ENCODE measurements at regions not wholly inside any gene's neighbourhood (a gene's known extent, or its start where the extent isn't known, plus 50 kb on each side); places are given as distances from the start of the nearest gene placed in this dataset.
"Not testable (repeated sequence)": the region's sequence is repeated elsewhere in the genome, so short reads cannot be mapped to it uniquely, and the experiment has no call there.

- no peaks in the 10 kb centered on the region for H3K9me3 ChIP-seq (ENCODE audit: control insufficient read depth, low read length, poor library complexity, severe bottlenecking)
- ATAC-seq: no peak
- DNase-seq: no peak
- Mint-ChIP-seq H3K4me1 (peaks cover 6% of the 10 kb centered on the region), H3K36me3 (ENCODE audit: low read depth) (no peaks in the 10 kb centered on the region), H3K27me3 (peaks cover 11% of the 10 kb centered on the region), H3K4me3 (peak overlapping the region; percentile 52), H3K27ac (no peak overlapping the region)
Measured at GRCh38 chr10:4902571-4903011, 60.6 kb upstream of the AKR1C1 start.

DNA sequence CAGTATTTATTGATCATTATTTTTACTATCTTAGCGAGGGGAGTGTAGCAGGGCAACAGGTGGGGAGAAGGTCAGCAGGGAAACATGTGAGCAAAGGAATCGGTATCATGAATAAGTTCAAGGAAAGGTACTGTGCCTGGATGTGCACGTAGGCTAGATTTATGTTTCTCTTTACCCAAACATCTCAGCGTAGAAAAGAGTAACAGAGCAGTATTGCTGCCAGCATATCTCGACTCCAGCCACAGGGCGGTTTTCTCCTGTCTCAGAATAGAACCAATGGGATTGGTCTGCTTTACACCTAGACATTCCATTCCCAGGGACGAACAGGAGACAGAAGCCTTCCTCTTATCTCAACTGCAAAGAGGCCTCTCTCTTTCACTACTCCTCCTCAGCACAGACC is 60.1 kb upstream of the AKR1C1 start:
- H3K27ac Mint-ChIP-seq; H3K36me3 Mint-ChIP-seq (ENCODE audit: low read depth); H3K9me3 ChIP-seq (ENCODE audit: control insufficient read depth, low read length, poor library complexity, severe bottlenecking); ATAC-seq; DNase-seq; H3K4me1 Mint-ChIP-seq: not testable (repeated sequence)
- H3K27me3 Mint-ChIP-seq: peaks cover 11% of the 10 kb centered on the region
- H3K4me3 Mint-ChIP-seq: peak overlapping the region; percentile 53

GRCh38 chr10:4903675-4904074 is 59.5 kb upstream of the AKR1C1 start:
- DNase-seq: not testable (repeated sequence)

DNA sequence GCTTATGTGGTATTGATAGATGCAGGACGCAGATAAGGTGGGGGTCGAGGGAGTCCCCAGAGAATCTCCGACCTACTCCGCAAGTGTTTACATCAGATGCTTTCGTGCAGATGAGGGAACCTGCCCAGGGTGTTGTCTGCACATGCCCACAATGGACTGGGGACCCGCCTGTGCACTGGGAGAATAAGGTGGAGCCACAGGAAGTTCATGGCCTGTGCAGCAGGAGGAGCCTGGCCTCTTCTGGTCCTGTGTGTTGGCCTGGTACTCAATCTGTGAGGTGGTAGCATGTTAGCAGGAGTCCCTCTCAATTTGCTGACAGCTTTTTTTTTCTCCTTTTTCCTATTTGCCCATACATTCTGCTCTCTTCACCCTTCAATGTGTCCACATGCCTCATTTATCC is 54.1 kb upstream of the AKR1C1 start:
- no peak for DNase-seq
- Mint-ChIP-seq H3K4me3 (no peak overlapping the region), H3K4me1 (no peaks in the 10 kb centered on the region), H3K27ac (no peak overlapping the region), H3K36me3 (ENCODE audit: low read depth) (peaks cover 2% of the 10 kb centered on the region), H3K27me3 (peaks cover 6% of the 10 kb centered on the region)
- H3K9me3 ChIP-seq (ENCODE audit: control insufficient read depth, low read length, poor library complexity, severe bottlenecking): no peaks in the 10 kb centered on the region
- peak; percentile 21 for ATAC-seq

More at GRCh38 chr10:4903675-4904074, 59.5 kb upstream of the AKR1C1 start:
- not testable (repeated sequence) for H3K9me3 ChIP-seq (ENCODE audit: control insufficient read depth, low read length, poor library complexity, severe bottlenecking); H3K4me1 Mint-ChIP-seq; H3K4me3 Mint-ChIP-seq; ATAC-seq; H3K27ac Mint-ChIP-seq; H3K36me3 Mint-ChIP-seq (ENCODE audit: low read depth)
- H3K27me3 Mint-ChIP-seq: peaks cover 11% of the 10 kb centered on the region
